Muscle of leg (tissue), 3 donors: ENCODE measurements at regions not wholly inside any gene's neighbourhood (a gene's known extent, or its start where the extent isn't known, plus 50 kb on each side); places are given as distances from the start of the nearest gene placed in this dataset.

Source experiments
- DNase-seq: peaks from one replicate; pipeline ENCODE4 v3.0.0; 2013
- H3K27ac ChIP-seq: one replicate; pipeline ENCODE4 v1.5.1; 2013; ENCODE audit warnings: mild to moderate bottlenecking, low read length, control low read depth
- H3K27me3 ChIP-seq: one replicate; pipeline ENCODE4 v1.6.1; 2013; ENCODE audit warnings: low read length; ENCODE audit not compliant: control insufficient read depth, insufficient read depth
- H3K36me3 ChIP-seq: one replicate; pipeline ENCODE4 v1.6.1; 2013; ENCODE audit warnings: low read length; ENCODE audit not compliant: control insufficient read depth, insufficient read depth
- H3K4me1 ChIP-seq: one replicate; pipeline ENCODE4 v1.6.1; 2013; ENCODE audit warnings: low read length; ENCODE audit not compliant: control insufficient read depth, insufficient read depth
- H3K4me3 ChIP-seq: one replicate; pipeline ENCODE4 v1.5.1; 2013; ENCODE audit warnings: low read length, control low read depth
- H3K9me3 ChIP-seq: replicated peaks from 2 replicates; pipeline ENCODE4 v1.6.1; 2013; ENCODE audit warnings: low read depth, low read length; ENCODE audit not compliant: control insufficient read depth
- WGBS: methylation state at CpG from one replicate; pipeline ENCODE4 v1.1.5; 2013; ENCODE audit warnings: missing lambda C conversion rate; ENCODE audit not compliant: insufficient coverage; 5-methylcytosine and 5-hydroxymethylcytosine counted together

DNA sequence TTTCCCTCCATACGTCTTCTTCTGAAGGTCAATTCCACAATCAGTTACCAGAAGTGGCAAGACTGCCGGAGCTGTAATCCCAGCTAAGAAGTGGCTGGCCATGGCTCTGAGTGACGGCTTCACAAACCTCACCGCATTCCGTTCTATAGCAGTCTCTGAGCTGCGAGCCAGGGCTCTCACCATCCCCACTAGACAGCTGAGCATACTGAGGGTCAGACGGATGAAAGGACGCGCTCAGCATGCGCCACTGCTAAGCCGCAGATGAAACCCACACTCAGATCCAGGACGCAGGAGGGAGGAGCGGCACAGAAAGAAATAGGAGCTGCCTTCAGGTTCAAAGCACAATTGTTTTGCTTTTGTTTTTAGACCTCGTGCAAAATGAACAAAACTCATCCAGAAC is 97.9 kb downstream of the ANKRD60 start:
- Histone ChIP-seq H3K27ac (peak overlapping the region; percentile 67), H3K36me3 (no peaks in the 10 kb centered on the region), H3K9me3 (peaks cover 1% of the 10 kb centered on the region), H3K4me1 (peaks cover 57% of the 10 kb centered on the region), H3K27me3 (no peaks in the 10 kb centered on the region), H3K4me3 (no peak overlapping the region)
- no peak for DNase-seq
- WGBS = 39% methylated on average over 10 of the region's 14 CpGs

DNA sequence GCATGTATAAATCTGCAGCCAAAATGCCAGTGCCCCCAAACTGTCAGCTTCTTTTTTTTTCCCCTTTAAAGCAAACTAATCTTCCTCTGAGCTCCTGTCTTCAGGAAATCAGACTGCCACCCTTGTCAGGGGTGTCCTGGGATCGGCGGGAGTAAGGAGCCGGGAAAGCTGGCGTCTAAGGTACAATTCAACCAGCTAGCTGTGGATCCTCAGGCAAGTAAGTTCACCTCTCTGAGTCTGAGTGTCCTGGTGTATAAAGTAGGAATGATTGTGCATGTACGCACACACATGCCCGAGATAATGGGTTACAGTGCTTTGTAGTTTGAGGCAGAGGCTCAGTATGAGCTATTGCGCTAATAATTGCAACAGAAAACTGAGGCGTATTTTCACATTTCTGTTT is 98.3 kb downstream of the ANKRD60 start:
- Histone ChIP-seq H3K4me1 (peaks cover 53% of the 10 kb centered on the region), H3K27me3 (no peaks in the 10 kb centered on the region), H3K36me3 (no peaks in the 10 kb centered on the region), H3K27ac (no peak overlapping the region), H3K9me3 (peaks cover 6% of the 10 kb centered on the region), H3K4me3 (no peak overlapping the region)
- WGBS = 84% methylated on average over 6 of the region's 8 CpGs
- no peak for DNase-seq

DNA sequence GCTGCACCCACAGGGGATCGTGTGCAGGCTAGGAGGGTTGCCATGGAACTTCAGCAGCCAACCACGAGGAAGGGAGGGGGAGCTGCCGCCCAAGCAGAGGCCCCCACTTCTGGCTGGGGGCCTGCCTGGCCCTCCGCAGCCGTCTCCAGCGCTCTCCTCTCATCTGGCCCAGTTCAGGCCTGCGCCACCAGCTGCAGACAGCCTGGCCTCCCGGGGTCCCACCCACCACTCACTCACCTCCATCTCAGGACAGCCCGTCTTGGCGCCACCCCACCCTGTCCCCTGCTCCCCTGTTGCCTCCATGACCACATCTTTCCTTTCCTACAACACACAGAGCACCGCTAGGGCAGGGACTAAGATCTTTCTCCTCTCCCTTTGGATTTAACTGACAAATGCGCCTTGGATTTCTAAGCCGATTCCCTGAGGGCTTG is 98.7 kb downstream of the ANKRD60 start:
- H3K9me3 ChIP-seq = peaks cover 7% of the 10 kb centered on the region
- 16% methylated on average over 10 of the region's 13 CpGs for WGBS
- H3K36me3 ChIP-seq = no peaks in the 10 kb centered on the region
- H3K27ac ChIP-seq = no peak overlapping the region
- no peak overlapping the region for H3K4me3 ChIP-seq
- peak; percentile 64 for DNase-seq
- no peaks in the 10 kb centered on the region for H3K27me3 ChIP-seq
- peaks cover 53% of the 10 kb centered on the region for H3K4me1 ChIP-seq

DNA sequence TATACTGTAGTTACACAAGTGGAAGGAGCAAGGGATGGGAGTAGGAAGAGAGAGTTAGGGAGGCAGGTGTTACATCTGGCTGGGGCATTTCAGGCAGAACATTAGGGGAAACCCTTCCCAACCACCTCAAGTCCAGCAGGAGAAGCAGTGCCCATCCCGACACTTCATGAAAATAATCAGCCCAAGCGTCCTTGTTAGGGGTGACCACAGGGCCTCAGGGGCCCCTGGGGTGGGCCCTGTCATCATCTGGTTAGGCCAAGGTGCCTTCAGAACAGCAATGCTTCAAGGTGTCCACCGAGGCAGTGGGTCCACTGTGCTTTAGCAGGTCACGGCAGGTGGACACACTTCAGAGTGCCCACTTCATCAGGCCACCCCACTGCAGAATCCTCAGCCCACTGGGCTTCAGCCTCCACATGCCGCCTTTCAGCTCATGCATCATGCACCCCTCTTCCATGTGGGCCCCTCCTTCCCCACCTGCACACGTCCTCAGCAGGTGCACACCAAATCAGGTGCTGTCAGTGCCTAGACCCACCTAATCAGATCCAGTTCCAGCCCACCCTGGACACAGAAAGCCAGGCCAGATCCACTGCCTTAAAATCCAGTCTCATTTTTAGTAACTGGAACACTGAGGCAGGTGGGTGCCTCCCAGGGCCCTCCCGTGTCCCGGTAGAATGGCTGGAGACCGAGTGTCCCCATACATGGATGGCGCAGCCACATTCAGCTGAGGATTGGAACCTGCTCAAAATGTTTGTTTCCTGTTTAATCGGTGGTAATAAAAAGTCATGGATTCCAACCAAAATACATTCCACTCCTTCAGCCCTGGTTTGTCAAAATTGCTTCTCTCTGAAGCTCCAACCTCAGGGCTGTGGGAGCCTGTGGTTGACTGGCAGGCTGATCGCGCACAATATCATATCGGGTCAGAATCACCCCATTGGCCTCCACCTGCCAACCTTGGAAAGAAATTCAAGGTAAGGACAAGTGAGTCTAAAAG is 99.5 kb downstream of the ANKRD60 start:
- H3K9me3 ChIP-seq = peaks cover 7% of the 10 kb centered on the region
- no peak for DNase-seq
- H3K36me3 ChIP-seq = no peaks in the 10 kb centered on the region
- H3K4me1 ChIP-seq = peaks cover 53% of the 10 kb centered on the region
- no peaks in the 10 kb centered on the region for H3K27me3 ChIP-seq
- H3K4me3 ChIP-seq = no peak overlapping the region
- H3K27ac ChIP-seq = no peak overlapping the region
- WGBS = 81% methylated on average over 6 of the region's 14 CpGs

DNA sequence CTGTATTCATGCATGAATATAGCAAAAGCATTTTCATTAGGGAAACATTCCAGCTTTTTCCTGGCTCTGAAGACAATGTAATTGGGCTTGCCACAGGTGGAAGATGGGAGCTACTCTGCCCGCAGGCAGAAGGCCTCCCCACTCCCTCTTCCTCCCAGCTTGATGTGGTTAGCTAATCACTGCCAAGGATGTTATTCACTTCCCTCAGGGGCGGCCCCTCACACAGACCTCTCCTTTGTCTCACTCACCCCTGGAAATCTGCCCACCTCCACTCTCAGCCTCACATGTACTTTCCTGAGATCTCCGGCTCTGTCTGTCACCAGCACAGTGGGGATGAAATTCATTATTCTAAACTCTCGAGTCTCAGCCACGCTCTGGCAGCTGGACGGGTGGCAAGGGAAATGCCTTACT is 100.7 kb downstream of the ANKRD60 start:
- Histone ChIP-seq H3K4me1 (peaks cover 45% of the 10 kb centered on the region), H3K4me3 (no peak overlapping the region), H3K36me3 (no peaks in the 10 kb centered on the region), H3K27ac (peak overlapping the region; percentile 15), H3K27me3 (no peaks in the 10 kb centered on the region), H3K9me3 (peaks cover 7% of the 10 kb centered on the region)
- peak; percentile 68 for DNase-seq
- WGBS = 22% methylated on average over 5 of the region's 6 CpGs

DNA sequence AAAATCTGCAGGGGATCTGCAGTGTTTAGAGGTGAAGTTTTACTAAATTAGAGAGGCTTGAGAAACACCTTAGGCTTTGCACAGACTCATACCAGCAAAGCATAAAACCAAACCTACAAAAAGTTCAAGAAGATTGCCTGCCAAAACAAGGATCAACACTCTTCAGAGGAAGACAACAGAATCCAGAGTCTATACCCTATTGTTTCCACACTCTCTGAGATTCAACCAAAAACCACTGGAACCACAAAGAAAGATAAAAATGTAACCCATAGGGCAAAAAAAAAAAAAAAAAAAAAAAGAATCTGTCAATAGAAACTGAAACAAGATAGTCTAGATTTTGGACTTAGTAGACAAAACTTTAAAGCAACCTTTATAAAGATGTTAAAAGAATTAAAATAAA is 102.7 kb downstream of the ANKRD60 start:
- peaks cover 7% of the 10 kb centered on the region for H3K9me3 ChIP-seq
- H3K4me3 ChIP-seq = no peak overlapping the region
- no peak for DNase-seq
- H3K4me1 ChIP-seq = peaks cover 30% of the 10 kb centered on the region
- no peak overlapping the region for H3K27ac ChIP-seq
- H3K36me3 ChIP-seq = no peaks in the 10 kb centered on the region
- no peaks in the 10 kb centered on the region for H3K27me3 ChIP-seq

DNA sequence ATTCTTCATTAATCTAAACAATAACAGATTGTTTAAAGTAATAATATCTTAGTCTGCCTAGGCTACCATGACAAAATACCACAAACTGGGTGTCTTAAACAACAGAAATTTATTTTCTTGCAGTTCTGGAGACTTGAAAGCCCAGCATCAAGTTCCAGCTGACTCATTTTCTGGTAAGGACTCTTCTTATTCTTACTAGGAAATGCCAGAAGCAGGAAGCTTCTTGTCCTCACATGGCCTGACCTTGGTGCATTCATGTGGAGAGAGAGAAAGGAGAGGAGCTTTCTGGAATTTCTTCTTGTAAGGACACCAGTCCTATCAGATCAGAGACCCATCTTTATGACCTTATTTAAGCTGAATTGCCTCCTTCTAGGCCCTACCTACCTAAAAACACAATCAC is 110.5 kb downstream of the ANKRD60 start:
- H3K4me3 ChIP-seq = no peak overlapping the region
- no peaks in the 10 kb centered on the region for H3K27me3 ChIP-seq
- H3K27ac ChIP-seq = no peak overlapping the region
- H3K9me3 ChIP-seq = peaks cover 18% of the 10 kb centered on the region
- no peaks in the 10 kb centered on the region for H3K36me3 ChIP-seq
- H3K4me1 ChIP-seq = peaks cover 18% of the 10 kb centered on the region
- DNase-seq = no peak

DNA sequence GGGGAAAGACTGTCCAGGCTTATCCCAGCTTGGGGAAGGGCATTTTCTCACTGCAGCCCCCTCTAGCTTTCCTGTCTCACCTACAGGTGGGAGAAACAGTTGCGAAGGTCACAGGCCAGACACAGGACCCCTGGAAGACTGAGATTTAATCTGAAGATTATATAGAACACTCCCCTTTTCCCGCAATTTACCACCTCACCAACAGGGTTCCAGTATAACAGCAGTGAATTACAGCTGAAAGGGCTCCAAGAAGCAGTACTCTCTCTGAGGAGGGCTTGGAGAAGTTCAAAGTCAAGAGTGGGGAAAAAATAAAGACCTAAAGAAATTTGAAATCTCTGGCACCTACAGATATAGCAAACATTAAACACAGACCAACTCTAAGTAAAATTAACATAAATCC is 111.9 kb downstream of the ANKRD60 start:
- Histone ChIP-seq H3K27ac (no peak overlapping the region), H3K27me3 (no peaks in the 10 kb centered on the region)
- no CpG with 5 or more reads among the region's 2 CpGs for WGBS

DNA sequence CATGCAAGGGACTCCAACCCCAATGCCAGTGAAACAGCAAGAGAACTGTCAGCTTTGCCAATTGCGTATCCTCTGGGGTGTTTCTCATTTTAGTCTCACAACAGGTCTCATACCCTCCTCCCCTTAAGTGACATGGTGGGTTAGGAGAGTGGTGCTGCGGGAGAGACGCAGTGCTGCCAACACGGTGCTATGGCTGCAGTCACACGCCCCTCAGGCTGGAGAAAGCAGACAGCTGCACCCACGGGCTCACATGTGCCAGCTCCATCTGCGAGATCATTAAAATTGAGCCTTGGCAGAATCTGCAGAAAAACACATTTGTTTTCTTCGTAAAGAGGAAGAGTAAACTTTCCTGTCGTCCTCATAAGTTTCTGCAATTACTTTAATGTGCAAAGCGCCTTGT is 114.7 kb downstream of the ANKRD60 start:
- peaks cover 17% of the 10 kb centered on the region for H3K9me3 ChIP-seq
- H3K27me3 ChIP-seq = no peaks in the 10 kb centered on the region
- WGBS = 63% methylated on average over 9 of the region's 10 CpGs
- H3K4me1 ChIP-seq = peaks cover 39% of the 10 kb centered on the region
- H3K27ac ChIP-seq = peak overlapping the region; percentile 83
- H3K4me3 ChIP-seq = no peak overlapping the region
- H3K36me3 ChIP-seq = no peaks in the 10 kb centered on the region
- DNase-seq = peak; percentile 64

More for the DNA sequence above, 111.9 kb downstream of the ANKRD60 start:
- H3K4me3 ChIP-seq = no peak overlapping the region
- H3K36me3 ChIP-seq = no peaks in the 10 kb centered on the region
- DNase-seq = no peak
- H3K4me1 ChIP-seq = peaks cover 32% of the 10 kb centered on the region
- H3K9me3 ChIP-seq = peaks cover 18% of the 10 kb centered on the region

DNA sequence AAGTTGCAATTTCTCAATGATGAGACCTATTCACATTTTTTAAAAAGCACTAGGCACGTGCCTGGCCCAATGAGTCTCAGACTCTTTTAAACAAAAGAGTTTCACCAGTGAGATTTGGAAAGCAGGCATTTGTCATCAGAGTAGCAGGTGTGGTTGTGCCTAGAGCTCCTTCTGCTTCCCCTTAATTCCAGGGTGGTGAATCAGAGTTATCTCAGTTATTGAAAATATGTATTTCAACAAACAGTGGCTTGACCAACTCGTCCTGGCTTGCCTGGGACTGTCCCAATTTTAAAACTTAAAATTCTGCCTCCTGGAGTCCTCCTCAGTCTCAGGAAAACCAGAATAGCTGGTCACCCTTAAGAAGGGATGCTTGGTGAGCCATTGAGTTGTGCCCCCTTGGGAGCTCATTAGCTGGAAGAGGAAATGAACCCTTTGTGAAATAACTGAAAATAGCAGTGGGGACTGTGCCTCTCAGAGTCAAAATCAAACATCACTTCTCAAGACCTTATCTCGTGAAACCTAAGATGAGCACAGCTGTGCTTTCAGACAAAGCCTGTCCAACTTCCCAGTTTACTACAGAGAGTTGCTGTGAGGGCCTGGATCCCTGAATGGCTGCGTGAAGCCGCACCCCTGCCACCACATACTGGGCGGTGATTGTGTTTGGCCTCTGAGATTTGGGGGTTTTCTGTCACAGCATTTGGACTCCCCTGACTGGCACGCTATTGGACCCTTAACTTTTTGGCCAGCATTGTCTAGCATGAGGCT is 116.3 kb downstream of the ANKRD60 start:
- H3K4me1 ChIP-seq = peaks cover 39% of the 10 kb centered on the region
- 17% methylated on average over 1 of the region's 7 CpGs for WGBS
- H3K9me3 ChIP-seq = peaks cover 11% of the 10 kb centered on the region
- H3K27me3 ChIP-seq = no peaks in the 10 kb centered on the region
- H3K27ac ChIP-seq = peak overlapping the region; percentile 83
- no peak overlapping the region for H3K4me3 ChIP-seq
- H3K36me3 ChIP-seq = no peaks in the 10 kb centered on the region
- peak; percentile 50 for DNase-seq
